Stimulated activated memory B cell treated with anti-CD40 and anti-IgM and Interleukin-4, amounts not matched to agents 10 μg/mL and 1 μg/mL and 100 μg/mL, for 72 hours (primary cell): ENCODE measurements at regions not wholly inside any gene's neighbourhood (a gene's known extent, or its start where the extent isn't known, plus 50 kb on each side); places are given as distances from the start of the nearest gene placed in this dataset.

Experiments
- ATAC-seq: fragments of 150-1000 bp; cut with Tn5 transposase; 2 replicates; pipeline ENCODE4 v1.10.0; 2021
- H3K27ac Mint-ChIP-seq: one replicate; pipeline ENCODE4 v1.8.0; 2022; ENCODE audit warnings: mild to moderate bottlenecking, mixed read lengths
- H3K27me3 Mint-ChIP-seq: one replicate; pipeline ENCODE4 v1.8.0; 2022; ENCODE audit warnings: mixed read lengths
- H3K36me3 Mint-ChIP-seq: one replicate; pipeline ENCODE4 v1.8.0; 2022; ENCODE audit warnings: mixed read lengths
- H3K4me1 Mint-ChIP-seq: one replicate; pipeline ENCODE4 v1.8.0; 2022; ENCODE audit warnings: mixed read lengths
- H3K4me3 Mint-ChIP-seq: one replicate; pipeline ENCODE4 v1.8.0; 2022; ENCODE audit warnings: mild to moderate bottlenecking, moderate library complexity, mixed read lengths
- H3K9me3 Mint-ChIP-seq: one replicate; pipeline ENCODE4 v1.8.0; 2022; ENCODE audit warnings: mixed read lengths

- ATAC-seq = no peak
- Mint-ChIP-seq H3K36me3 (no peaks in the 10 kb centered on the region), H3K4me3 (no peak overlapping the region), H3K9me3 (no peaks in the 10 kb centered on the region), H3K27ac (no peak overlapping the region), H3K27me3 (peaks cover 34% of the 10 kb centered on the region), H3K4me1 (peaks cover 7% of the 10 kb centered on the region)
These were observed 374.3 kb downstream of the RPS24 start for GRCh38 chr10:78407966-78408365.

DNA sequence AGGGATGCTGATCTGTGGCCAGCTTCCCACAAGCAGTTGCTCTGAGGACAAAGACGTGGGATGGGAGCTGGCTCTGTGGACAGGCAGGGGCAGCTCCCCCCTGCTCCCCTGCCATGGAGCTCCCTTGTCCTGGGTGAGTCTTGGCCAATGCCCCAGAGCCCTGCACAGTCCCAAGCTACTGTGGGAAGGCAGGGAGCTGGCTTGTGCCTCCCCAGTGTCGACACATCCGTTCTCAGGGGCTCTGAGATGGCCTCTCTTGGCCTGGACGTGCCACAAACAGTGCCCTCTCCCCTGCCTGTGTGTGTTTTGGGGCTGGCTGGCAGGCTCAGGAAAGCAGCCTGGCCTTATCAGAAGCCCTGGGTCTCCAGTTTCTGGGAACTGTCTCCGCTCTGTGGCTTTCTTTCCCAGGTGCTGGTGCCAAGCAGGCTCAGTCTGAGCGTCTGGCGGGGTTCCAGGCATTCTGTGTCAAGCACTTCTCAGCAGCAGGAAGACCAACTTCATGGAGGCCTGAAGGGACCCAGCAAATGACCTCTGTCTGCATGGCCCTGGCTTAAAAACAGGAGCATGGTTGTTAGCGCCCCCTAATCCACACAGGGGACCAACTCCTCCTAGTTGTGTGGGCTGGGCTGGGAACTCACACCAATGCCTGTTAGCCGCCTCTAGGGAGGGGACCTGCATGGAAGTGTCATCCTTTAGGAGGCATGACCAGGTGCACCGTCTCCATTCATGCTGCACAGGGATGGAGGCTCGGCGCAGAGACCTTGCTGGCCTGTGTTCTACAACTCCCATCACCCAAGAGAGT is 375.2 kb downstream of the RPS24 start:
- Mint-ChIP-seq H3K36me3 (no peaks in the 10 kb centered on the region), H3K9me3 (no peaks in the 10 kb centered on the region), H3K4me1 (peaks cover 7% of the 10 kb centered on the region), H3K27me3 (peaks cover 34% of the 10 kb centered on the region), H3K27ac (no peak overlapping the region), H3K4me3 (no peak overlapping the region)
- ATAC-seq = no peak

- Mint-ChIP-seq H3K9me3 (no peaks in the 10 kb centered on the region), H3K27ac (no peak overlapping the region), H3K27me3 (peaks cover 30% of the 10 kb centered on the region), H3K4me1 (peaks cover 7% of the 10 kb centered on the region), H3K36me3 (no peaks in the 10 kb centered on the region), H3K4me3 (no peak overlapping the region)
- no peak for ATAC-seq
These were observed 376.6 kb downstream of the RPS24 start for GRCh38 chr10:78410046-78410965.

DNA sequence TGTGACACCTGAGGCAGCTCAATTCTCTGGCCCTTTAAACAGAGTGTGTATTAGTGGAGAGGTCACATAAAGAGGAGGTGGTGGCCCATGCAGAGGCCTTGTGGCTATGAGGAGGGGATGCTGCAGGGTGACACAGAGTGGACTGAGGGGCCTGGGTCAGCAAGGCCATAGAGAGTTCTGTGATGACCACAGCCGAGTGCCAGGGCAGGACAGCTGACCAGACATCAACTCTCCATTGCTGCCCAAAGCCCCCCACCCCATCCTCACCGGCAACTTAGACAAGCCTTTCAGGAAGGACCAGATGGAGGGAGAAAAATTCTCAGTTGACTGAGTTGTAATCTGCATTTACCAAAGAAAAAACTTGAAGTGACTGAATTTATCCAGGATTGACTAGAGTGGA is 378.1 kb downstream of the RPS24 start:
- H3K27me3 Mint-ChIP-seq = peaks cover 16% of the 10 kb centered on the region
- peaks cover 5% of the 10 kb centered on the region for H3K4me1 Mint-ChIP-seq
- no peaks in the 10 kb centered on the region for H3K9me3 Mint-ChIP-seq
- no peak for ATAC-seq
- no peak overlapping the region for H3K27ac Mint-ChIP-seq
- no peak overlapping the region for H3K4me3 Mint-ChIP-seq
- H3K36me3 Mint-ChIP-seq = no peaks in the 10 kb centered on the region

GRCh38 chr10:78412605-78413004 is 378.9 kb downstream of the RPS24 start:
- no peak overlapping the region for H3K27ac Mint-ChIP-seq
- ATAC-seq = no peak
- H3K27me3 Mint-ChIP-seq = peaks cover 10% of the 10 kb centered on the region
- H3K4me1 Mint-ChIP-seq = no peaks in the 10 kb centered on the region
- no peaks in the 10 kb centered on the region for H3K9me3 Mint-ChIP-seq
- no peak overlapping the region for H3K4me3 Mint-ChIP-seq
- H3K36me3 Mint-ChIP-seq = no peaks in the 10 kb centered on the region

- no peak for ATAC-seq
- no peaks in the 10 kb centered on the region for H3K9me3 Mint-ChIP-seq
- H3K4me1 Mint-ChIP-seq = no peaks in the 10 kb centered on the region
- peaks cover 10% of the 10 kb centered on the region for H3K27me3 Mint-ChIP-seq
- no peaks in the 10 kb centered on the region for H3K36me3 Mint-ChIP-seq
- no peak overlapping the region for H3K27ac Mint-ChIP-seq
- no peak overlapping the region for H3K4me3 Mint-ChIP-seq
These were observed 379.7 kb downstream of the RPS24 start for GRCh38 chr10:78413076-78414055.

DNA sequence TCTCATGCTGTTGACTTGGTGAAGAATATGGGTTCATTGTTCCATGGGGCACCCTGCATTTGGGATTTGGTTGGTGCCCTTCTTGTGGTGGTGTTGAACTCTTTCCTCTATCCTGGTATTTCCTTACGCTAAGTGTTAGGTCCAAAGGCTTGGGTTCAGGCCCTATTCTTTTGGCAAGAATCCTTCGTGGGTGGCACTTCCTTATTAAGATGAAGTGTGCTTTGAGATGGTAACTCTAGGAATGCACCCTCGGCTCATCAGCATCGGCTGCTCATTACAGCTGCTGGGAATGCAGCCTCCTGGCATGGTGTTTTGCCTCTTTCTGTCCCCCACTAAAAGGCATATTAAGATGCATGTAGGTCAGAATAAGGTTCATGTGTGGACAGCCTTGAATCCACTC is 380.7 kb downstream of the RPS24 start:
- H3K27ac Mint-ChIP-seq = no peak overlapping the region
- no peak for ATAC-seq
- H3K4me1 Mint-ChIP-seq = no peaks in the 10 kb centered on the region

DNA sequence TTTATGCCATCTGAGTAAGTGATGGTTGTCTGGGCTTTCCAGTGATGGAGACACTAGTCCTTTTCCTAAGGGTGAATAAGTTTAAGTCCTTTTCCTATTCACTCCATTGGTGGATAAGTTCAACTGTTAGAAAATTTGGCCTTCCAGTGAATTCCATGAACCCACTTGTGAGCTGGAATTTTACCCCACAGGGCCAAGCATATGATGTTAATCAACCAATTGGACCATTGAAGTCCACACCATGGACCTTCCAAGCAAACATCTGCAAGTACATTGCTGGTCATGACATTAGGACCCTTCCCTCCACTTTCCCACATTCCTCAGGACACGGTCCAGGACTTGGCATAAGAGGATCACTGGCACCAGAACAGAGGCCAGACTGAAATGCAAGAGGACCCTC is 381.4 kb downstream of the RPS24 start:
- no peak overlapping the region for H3K27ac Mint-ChIP-seq
- no peaks in the 10 kb centered on the region for H3K9me3 Mint-ChIP-seq
- peaks cover 9% of the 10 kb centered on the region for H3K27me3 Mint-ChIP-seq
- no peaks in the 10 kb centered on the region for H3K36me3 Mint-ChIP-seq
- no peak overlapping the region for H3K4me3 Mint-ChIP-seq
- ATAC-seq = no peak
- no peaks in the 10 kb centered on the region for H3K4me1 Mint-ChIP-seq

More for the DNA sequence above, 380.7 kb downstream of the RPS24 start:
- Mint-ChIP-seq H3K36me3 (no peaks in the 10 kb centered on the region), H3K27me3 (peaks cover 10% of the 10 kb centered on the region), H3K4me3 (no peak overlapping the region), H3K9me3 (no peaks in the 10 kb centered on the region)

DNA sequence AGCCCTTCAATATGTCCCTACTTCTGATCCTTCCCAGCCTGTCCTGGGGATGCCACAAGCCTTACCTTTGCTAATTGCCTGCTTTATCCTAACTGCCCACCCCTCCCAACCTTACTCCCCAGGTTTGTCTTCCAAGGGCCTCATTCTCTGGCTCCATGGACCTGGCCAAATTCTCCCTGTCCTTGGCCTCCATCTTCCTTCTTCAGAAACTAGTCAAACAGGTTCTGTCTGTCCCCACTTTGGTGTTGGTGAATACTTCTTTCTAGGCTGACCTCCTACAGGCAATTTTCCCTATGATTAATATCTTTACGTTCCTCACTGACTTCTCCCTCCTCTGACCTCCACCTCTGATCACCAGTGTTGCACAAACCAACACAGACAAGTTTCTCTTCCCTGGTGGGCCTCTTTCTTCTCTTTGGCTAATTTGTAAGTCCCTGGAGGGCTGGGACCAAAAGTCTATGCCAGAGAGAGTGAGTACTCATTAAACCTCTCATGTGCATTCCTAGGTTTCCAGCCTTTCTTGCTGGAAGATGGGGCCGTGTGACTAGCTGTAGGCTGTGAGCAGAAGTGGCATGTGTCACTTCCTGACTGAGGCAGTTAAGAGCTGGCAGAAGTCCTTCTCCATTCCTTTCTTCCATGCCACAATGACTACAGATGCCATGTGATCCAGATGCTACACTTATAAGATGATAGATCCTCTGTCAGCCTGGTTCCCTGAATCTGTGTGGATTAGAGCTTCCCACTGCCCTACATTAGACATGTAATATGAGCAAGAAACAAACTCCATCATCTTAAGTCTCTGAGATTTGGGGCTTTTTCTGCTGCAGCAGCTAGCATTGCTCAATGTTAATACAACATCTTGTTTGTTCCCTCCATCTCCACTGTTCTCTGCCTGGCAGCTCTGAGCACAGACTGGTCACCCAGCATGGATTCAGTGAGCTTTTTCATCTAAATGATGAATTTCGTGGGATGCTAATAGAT is 382.7 kb downstream of the RPS24 start:
- no peaks in the 10 kb centered on the region for H3K9me3 Mint-ChIP-seq
- ATAC-seq = no peak
- no peaks in the 10 kb centered on the region for H3K36me3 Mint-ChIP-seq
- no peak overlapping the region for H3K4me3 Mint-ChIP-seq
- no peak overlapping the region for H3K27ac Mint-ChIP-seq
- peaks cover 18% of the 10 kb centered on the region for H3K27me3 Mint-ChIP-seq
- H3K4me1 Mint-ChIP-seq = no peaks in the 10 kb centered on the region

- Mint-ChIP-seq H3K9me3 (no peaks in the 10 kb centered on the region), H3K36me3 (no peaks in the 10 kb centered on the region), H3K4me1 (no peaks in the 10 kb centered on the region), H3K27me3 (peaks cover 20% of the 10 kb centered on the region), H3K27ac (no peak overlapping the region), H3K4me3 (no peak overlapping the region)
- ATAC-seq = no peak
These were observed 384.0 kb downstream of the RPS24 start for GRCh38 chr10:78417425-78418370.

GRCh38 chr10:78419481-78420265 is 386.0 kb downstream of the RPS24 start:
- no peaks in the 10 kb centered on the region for H3K36me3 Mint-ChIP-seq
- ATAC-seq = no peak
- H3K4me1 Mint-ChIP-seq = no peaks in the 10 kb centered on the region
- peaks cover 2% of the 10 kb centered on the region for H3K9me3 Mint-ChIP-seq
- H3K27me3 Mint-ChIP-seq = peaks cover 26% of the 10 kb centered on the region
- no peak overlapping the region for H3K4me3 Mint-ChIP-seq
- no peak overlapping the region for H3K27ac Mint-ChIP-seq

DNA sequence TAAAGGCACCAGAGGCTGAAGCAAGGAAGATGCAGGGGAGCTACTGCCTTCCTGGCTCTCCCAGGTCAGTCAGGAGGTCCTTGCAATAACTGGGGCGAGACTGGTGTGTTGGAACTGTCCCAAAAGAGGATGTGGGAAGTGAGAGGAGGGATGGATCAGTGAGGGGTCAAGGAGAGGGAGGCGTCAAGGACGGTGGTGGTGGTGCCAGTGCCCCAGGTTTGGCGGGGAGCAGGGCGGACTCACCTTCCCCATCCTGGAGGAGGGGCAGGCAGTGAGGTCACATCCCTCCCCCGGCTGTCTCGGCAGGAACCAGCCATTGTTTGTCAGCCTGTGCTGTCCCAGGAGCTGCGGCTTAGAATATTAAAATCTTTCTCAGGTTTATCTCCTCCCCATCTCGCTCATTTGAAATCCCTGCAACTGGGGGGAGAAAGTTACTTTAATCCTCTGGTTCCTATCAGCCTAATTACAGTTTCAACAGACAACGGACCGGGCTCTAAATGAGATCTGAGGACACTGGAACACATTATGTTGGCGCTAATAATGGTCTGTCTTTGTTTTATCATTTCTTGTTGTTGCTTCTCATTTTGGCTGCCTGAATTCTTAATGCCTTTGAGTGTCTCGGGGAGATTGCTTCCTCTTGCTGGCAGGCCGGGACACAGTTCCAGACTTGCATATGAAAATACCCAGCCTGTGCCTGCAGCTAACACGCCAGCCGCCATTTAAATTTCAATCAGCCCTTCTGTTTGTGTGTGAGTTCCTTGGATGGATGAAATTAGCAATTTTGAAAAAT is 387.5 kb downstream of the RPS24 start:
- peaks cover 26% of the 10 kb centered on the region for H3K27me3 Mint-ChIP-seq
- H3K27ac Mint-ChIP-seq = no peak overlapping the region
- H3K9me3 Mint-ChIP-seq = peaks cover 6% of the 10 kb centered on the region
- ATAC-seq = no peak
- no peaks in the 10 kb centered on the region for H3K36me3 Mint-ChIP-seq
- no peaks in the 10 kb centered on the region for H3K4me1 Mint-ChIP-seq
- H3K4me3 Mint-ChIP-seq = no peak overlapping the region
